ENCODE measurements at regions not wholly inside any gene's neighbourhood (a gene's known extent, or its start where the extent isn't known, plus 50 kb on each side); places are given as distances from the start of the nearest gene placed in this dataset.

DNA sequence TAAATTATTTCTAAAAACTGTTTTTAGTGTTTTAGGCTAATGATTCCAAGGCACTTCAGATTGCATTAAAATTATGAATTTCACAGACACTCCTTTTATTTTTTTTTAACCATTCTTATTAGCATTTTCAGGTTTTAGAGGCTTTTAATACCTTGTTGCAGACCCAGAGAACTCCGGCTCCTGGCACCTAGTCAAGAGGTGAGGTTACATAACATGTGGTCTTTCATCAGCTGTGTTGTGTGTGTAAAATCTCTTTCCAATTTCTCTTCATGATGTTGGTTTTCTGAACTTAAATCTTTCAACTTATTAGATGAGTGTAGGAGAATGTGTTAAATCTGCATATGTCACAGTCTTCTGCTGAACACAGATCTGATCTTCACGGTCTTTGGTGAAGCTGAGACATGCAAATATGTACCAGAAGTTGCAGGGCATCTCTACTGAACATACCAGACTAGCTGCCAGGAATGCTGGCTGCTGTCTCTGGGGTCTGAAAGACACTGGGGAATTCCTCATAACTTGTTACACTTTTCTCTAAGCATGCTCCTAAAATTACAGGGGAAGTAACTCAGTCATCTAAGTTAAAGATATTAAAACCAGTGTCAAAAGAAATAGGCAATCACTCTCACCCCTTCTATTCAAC lies 1165.3 kb downstream of the EFNB2 start:
- DNase-seq (no peak), ATAC-seq (no peak)
- Mint-ChIP-seq H3K4me3 (no peak overlapping the region), H3K9me3 (peaks cover 4% of the 10 kb centered on the region), H3K27me3 (no peaks in the 10 kb centered on the region), H3K36me3 (ENCODE audit: low read depth) (no peaks in the 10 kb centered on the region), H3K27ac (no peak overlapping the region), H3K4me1 (no peaks in the 10 kb centered on the region)

DNA sequence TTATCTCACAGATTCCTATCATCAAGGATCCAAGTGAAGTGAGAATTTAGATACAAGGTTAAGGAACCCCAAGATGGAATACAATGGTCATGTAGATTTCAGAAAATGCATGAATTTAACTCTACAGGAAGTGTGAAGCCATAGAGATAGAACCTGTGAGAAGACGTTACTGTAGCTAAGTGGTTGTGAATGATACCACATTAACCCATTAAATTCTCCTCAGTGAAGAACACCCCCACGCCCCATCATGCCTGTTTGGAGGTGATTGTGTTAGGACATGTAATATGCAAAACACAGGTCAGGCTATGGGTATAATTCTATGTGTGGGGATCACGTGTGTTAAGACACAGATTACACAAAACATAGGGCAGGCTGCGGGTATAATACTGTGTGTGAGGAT lies 1166.7 kb downstream of the EFNB2 start:
- H3K36me3 Mint-ChIP-seq (ENCODE audit: low read depth): no peaks in the 10 kb centered on the region
- ATAC-seq: no peak
- no peaks in the 10 kb centered on the region for H3K27me3 Mint-ChIP-seq
- peaks cover 4% of the 10 kb centered on the region for H3K9me3 Mint-ChIP-seq
- no peaks in the 10 kb centered on the region for H3K4me1 Mint-ChIP-seq
- no peak overlapping the region for H3K4me3 Mint-ChIP-seq
- DNase-seq: no peak
- no peak overlapping the region for H3K27ac Mint-ChIP-seq

DNA sequence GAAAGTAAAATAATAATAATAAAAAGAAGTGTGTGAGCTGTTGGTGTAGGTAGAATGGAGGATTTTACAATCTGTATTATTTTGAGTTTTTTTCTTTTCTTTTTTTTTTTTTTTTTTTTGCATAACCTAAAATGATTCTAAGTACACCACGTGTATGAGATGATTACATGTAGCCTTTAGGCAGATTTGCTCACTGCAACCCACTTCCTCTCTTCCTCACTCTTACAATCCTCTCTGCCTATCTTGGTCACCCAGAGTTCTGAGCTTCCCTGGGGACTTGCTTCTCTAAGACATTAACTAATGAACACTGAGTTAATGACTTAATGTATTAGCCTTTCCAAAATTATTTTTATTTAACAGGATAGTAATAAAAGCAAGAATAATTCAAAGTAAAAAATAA lies 1169.6 kb downstream of the EFNB2 start:
- no peak for DNase-seq
- Mint-ChIP-seq H3K36me3 (ENCODE audit: low read depth) (no peaks in the 10 kb centered on the region), H3K9me3 (no peaks in the 10 kb centered on the region), H3K4me1 (no peaks in the 10 kb centered on the region), H3K4me3 (no peak overlapping the region), H3K27me3 (no peaks in the 10 kb centered on the region), H3K27ac (no peak overlapping the region)
- ATAC-seq: no peak

DNA sequence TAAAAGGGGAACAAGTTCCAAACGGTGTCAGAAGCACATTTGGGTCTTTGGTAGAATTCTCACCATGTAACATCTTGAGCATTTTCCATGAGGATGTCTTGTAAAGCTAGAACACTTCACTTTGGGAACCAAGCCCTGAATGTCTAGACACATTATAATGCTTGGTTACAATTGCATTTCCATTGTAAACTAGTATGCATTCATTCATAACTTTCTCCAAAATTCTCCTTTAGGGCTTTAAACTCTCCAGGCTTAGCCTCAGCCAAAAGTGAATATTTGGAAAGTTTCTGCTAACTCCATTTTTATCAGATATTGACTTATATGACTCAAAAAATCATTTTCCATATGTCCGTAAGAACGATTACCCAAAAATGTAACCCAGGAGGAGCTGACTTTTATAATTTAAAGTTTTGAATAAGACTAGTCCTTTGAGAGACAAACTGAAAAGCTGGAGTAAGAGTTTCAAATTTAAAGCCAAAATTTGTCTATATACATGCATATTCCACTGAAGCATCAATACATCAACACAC lies 1170.4 kb downstream of the EFNB2 start:
- H3K27me3 Mint-ChIP-seq: no peaks in the 10 kb centered on the region
- no peak for ATAC-seq
- no peaks in the 10 kb centered on the region for H3K36me3 Mint-ChIP-seq (ENCODE audit: low read depth)
- no peaks in the 10 kb centered on the region for H3K9me3 Mint-ChIP-seq
- no peak for DNase-seq
- H3K27ac Mint-ChIP-seq: no peak overlapping the region
- H3K4me1 Mint-ChIP-seq: no peaks in the 10 kb centered on the region
- H3K4me3 Mint-ChIP-seq: no peak overlapping the region

DNA sequence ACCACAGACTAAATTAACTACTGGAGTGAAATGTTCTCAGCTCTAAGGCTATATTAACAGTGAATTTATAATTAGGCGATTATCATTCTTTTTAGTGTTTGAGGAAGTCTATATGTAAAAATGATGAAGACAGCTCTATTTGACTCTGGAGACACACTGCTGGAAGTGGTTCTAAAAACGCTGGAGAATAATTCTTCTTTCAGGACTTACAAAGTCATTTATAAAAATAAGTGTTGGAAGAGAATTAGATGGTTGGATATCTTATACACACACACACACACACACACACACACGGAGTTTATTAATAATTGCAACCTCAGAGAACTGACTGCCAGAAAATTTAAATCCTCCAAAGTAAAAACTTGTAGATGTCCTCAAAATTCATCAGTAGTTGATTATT lies 1171.3 kb downstream of the EFNB2 start:
- Mint-ChIP-seq H3K27me3 (no peaks in the 10 kb centered on the region), H3K9me3 (no peaks in the 10 kb centered on the region), H3K27ac (no peak overlapping the region), H3K4me1 (no peaks in the 10 kb centered on the region), H3K4me3 (no peak overlapping the region), H3K36me3 (ENCODE audit: low read depth) (no peaks in the 10 kb centered on the region)
- ATAC-seq (no peak), DNase-seq (no peak)

DNA sequence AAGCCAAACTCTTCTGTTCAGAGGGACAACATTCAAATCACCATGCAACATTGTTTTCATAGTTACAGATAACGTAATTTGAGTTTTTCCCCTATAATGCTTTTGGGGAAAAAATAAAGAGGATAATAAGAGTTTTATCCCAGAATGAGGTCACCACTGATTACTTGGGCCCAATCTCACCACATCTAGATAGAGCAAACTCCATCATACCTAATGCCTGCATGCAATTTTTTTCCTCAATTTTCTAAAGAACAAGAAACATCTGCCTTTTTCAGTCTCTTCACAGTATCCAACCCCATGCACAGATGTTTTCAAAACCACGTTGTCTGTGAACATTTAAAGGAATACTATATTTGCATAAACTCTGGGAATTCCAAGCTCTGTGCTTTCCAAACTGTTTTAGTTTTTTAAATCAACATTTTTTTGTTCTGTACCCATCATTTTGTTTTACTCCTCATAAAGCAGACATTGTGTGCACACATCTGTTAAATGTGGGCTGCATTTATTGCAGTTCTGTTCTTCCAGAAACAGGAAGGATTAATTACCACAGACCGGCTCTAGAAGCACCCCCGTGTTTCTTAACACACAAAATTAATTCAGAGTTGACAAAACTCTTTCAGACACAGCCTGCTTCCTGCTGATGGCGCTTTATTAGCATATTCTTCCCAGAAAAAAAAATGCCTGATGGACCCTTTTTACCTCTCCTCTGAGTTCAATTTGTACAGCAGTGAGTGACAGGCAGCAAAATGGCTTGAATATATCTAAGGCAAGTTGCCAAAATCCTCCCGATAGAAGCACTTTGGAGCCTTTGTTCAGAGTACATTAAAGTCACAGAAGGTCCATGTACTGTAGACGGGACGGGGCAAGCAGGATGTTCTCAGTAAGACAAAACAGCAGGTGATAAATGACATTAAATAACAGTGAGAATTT lies 1171.9 kb downstream of the EFNB2 start:
- no peak overlapping the region for H3K4me3 Mint-ChIP-seq
- ATAC-seq (no peak), DNase-seq (no peak)
- H3K9me3 Mint-ChIP-seq: no peaks in the 10 kb centered on the region
- H3K27me3 Mint-ChIP-seq: no peaks in the 10 kb centered on the region
- H3K36me3 Mint-ChIP-seq (ENCODE audit: low read depth): no peaks in the 10 kb centered on the region
- no peak overlapping the region for H3K27ac Mint-ChIP-seq
- no peaks in the 10 kb centered on the region for H3K4me1 Mint-ChIP-seq

DNA sequence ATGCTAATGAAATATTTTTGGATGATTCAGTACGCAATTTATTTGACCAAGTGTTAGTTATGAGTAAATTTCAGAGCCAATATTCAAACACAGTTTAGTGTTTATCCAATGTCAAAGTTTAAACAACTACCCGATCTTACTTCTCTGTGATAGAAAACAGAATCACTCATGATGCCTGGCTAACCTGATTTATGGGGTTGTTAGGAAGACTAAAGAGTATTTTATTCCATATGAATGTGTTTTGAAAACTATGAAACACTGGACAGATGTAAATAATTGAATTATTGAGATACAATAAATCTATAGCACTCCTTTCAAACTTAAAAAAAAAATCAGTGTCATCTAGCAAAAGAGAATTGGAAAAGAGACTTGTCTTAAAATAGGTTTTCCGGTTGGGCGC lies 1181.8 kb downstream of the EFNB2 start:
- Mint-ChIP-seq H3K27me3 (peaks cover 2% of the 10 kb centered on the region), H3K36me3 (ENCODE audit: low read depth) (no peaks in the 10 kb centered on the region), H3K27ac (no peak overlapping the region), H3K4me1 (no peaks in the 10 kb centered on the region), H3K4me3 (no peak overlapping the region), H3K9me3 (no peaks in the 10 kb centered on the region)
- ATAC-seq (no peak), DNase-seq (no peak)

DNA sequence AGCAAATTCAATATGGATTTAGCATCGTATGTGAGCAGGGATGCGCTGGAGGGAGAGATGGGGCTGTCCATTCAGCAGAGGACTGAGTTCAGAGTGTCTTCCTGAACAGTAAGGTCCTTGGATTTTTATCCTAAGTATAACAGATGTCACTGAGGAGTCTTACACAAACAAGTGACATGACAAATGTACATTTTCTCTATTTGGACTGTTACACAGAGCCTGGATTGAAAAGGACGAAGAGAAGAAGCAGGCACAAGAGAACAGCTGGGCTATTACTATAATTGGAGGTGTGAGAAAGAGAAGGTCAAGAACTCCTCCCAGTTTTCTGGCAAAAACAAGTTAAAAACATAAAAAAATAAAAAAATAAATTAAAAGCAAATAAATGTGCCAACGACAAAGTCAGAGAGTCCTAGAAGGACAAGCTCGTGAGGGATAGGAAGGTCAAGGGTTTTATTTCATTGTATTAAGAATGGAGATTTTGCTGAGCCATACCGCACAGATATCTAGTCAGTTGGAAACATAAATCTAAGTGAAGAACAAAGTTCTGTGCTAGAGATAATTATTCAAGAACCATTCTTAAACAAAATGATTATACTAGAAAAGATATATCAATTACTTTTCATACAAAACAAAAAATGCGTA lies 1186.3 kb downstream of the EFNB2 start:
- no peaks in the 10 kb centered on the region for H3K4me1 Mint-ChIP-seq
- ATAC-seq (no peak), DNase-seq (no peak)
- H3K27ac Mint-ChIP-seq: no peak overlapping the region
- H3K4me3 Mint-ChIP-seq: no peak overlapping the region
- no peaks in the 10 kb centered on the region for H3K36me3 Mint-ChIP-seq (ENCODE audit: low read depth)
- no peaks in the 10 kb centered on the region for H3K9me3 Mint-ChIP-seq
- peaks cover 2% of the 10 kb centered on the region for H3K27me3 Mint-ChIP-seq

DNA sequence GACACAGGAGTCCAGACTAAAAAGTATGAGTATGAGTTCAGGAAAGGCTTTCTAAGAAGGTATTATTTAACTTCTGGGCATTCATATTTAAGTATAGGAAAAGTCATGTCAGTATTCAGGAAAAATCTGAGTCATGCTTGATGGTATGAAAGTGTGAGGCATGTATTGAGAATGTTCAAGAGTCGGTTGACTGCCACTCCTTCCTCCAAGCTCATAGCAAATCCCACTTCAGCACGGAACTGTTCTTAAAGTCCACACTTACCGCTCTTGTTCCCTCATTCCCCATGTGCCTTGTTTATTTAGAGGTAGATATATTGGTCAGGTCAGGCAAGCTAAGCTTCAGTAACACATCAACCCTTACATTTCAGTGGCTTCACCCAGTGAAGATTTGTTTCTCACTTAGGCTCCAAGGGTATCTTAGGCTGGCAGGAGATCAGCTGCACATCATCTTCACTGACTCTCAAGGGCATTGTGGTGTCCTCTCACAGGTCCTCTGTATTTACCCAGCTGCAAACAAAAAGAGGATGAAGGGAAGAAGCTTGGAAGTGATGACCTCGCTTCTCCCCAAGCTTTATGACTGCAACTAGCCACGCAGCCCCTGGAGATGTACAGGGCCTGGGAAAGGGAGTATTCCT lies 1189.2 kb downstream of the EFNB2 start:
- DNase-seq (no peak), ATAC-seq (no peak)
- Mint-ChIP-seq H3K36me3 (ENCODE audit: low read depth) (no peaks in the 10 kb centered on the region), H3K27me3 (no peaks in the 10 kb centered on the region), H3K27ac (no peak overlapping the region), H3K4me1 (no peaks in the 10 kb centered on the region), H3K4me3 (no peak overlapping the region), H3K9me3 (no peaks in the 10 kb centered on the region)

DNA sequence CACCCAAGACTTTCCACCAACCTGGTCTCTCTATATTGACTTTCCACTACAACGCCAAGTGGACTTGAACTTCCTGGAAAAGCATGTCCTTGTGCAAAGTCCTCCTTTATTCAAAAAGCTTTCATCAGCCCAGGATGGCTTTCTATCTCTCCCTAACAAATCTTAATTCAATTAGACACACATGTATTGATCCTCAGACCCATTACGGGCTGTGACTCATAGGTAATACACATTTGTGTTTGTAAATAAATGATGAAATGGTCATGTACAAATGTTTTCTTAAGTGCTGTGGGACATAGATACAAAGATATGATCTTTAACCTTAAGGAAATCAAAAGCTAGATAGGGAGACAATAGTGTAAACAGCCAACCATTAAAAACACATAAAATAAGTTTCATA lies 1189.7 kb downstream of the EFNB2 start:
- Mint-ChIP-seq H3K27ac (no peak overlapping the region), H3K27me3 (no peaks in the 10 kb centered on the region), H3K4me3 (no peak overlapping the region), H3K4me1 (no peaks in the 10 kb centered on the region), H3K9me3 (no peaks in the 10 kb centered on the region), H3K36me3 (ENCODE audit: low read depth) (no peaks in the 10 kb centered on the region)
- ATAC-seq (no peak), DNase-seq (no peak)

DNA sequence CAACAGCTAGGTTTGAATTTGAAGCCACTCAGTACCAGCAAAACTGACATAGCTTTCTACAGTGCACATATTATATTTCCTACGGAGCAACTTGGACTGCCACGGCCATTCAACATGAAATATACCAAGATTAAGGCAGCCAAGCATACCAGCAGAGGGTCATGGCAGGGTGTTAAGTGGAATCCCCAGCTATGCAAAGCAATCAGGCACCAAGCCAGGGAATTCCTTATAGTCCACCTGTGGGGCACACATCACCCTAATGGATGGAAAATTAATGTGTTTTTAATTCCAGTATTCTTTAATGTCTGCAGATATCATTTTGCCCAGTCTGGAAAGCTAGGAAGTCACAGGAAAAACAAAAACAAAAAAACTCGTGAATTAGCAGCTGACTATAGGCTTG lies 1190.3 kb downstream of the EFNB2 start:
- Mint-ChIP-seq H3K4me3 (no peak overlapping the region), H3K36me3 (ENCODE audit: low read depth) (no peaks in the 10 kb centered on the region), H3K9me3 (no peaks in the 10 kb centered on the region), H3K27ac (no peak overlapping the region), H3K27me3 (no peaks in the 10 kb centered on the region), H3K4me1 (no peaks in the 10 kb centered on the region)
- no peak for ATAC-seq
- no peak for DNase-seq

DNA sequence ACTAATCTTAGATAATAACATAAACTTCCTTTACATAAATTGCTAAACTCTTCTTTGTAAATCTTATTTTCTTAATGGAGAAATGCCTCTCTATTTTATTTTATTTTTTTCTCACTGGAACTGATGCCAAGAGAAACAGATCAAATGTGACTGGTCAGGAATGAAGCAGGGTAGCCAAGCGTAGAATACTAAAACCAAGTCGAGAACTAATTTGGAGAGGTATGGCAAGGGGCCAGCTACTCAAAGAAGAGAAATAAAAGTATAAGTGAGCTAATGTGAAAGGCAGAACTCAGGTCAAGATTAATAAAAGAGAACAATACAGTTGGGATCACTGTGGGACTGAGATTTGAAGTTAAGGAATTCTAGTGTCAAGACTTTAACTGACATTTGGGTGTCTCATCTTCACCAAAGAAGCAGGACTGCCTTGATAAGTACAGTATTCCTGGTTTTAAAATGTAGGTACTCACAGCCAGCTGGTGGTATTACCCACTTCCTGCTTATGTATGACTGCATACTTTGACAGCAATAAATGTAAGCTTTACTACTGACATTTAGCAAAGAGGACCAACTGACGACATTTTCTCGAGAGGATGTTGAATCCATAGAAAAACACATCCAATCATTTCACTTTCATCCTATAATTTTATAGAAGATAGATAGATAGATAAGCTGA lies 1192.2 kb downstream of the EFNB2 start:
- H3K36me3 Mint-ChIP-seq (ENCODE audit: low read depth): no peaks in the 10 kb centered on the region
- DNase-seq (no peak), ATAC-seq (no peak)
- H3K4me3 Mint-ChIP-seq: no peak overlapping the region
- H3K27me3 Mint-ChIP-seq: no peaks in the 10 kb centered on the region
- no peak overlapping the region for H3K27ac Mint-ChIP-seq
- H3K4me1 Mint-ChIP-seq: peaks cover 5% of the 10 kb centered on the region
- H3K9me3 Mint-ChIP-seq: no peaks in the 10 kb centered on the region

DNA sequence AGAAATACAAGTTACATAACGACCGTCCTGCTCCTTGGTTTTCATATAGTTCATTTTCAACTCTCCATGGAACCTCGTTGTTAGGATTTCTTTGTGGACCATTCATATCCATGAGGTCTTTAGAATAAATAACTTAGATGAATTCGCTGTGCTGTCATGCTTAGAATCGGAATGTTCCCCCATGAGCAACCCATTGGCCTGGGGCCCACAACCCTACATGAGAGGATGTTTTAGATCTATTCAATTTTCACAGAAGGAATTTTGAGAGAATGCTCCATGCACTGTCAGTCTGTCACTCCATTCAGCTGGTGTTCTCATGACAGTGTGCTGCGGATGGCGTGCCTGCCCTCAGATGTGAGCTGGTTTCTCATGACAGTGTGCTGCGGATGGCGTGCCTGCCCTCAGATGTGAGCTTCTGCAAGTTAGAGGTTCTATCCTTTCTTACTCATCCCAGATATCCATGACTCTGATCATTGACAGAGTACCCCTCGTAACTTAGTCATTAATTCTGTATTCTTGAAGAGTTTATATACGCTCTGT lies 1193.1 kb downstream of the EFNB2 start:
- H3K27me3 Mint-ChIP-seq: no peaks in the 10 kb centered on the region
- H3K9me3 Mint-ChIP-seq: no peaks in the 10 kb centered on the region
- H3K4me1 Mint-ChIP-seq: peaks cover 8% of the 10 kb centered on the region
- DNase-seq (no peak), ATAC-seq (no peak)
- no peak overlapping the region for H3K27ac Mint-ChIP-seq
- no peak overlapping the region for H3K4me3 Mint-ChIP-seq
- H3K36me3 Mint-ChIP-seq (ENCODE audit: low read depth): no peaks in the 10 kb centered on the region

DNA sequence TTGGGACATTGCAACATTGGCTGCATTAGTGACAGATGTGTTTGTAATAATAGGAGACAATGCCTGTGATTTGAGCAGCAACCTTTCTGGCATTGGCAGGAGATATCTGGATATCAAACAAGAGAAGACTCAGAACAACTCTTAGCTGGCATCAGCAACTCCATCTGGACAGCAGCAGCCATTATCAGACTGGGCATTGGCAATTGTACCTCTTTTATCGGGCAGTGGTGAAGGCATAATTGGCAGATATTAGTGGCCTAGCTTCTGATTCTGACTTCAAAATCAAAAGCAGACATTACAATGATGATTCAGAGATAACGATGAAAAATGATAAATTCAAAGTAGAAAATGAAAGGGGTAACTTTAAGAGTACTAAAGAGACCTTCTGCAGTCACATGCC lies 1193.7 kb downstream of the EFNB2 start:
- Mint-ChIP-seq H3K4me1 (peaks cover 8% of the 10 kb centered on the region), H3K4me3 (no peak overlapping the region)

More for the DNA sequence above, 1193.7 kb downstream of the EFNB2 start:
- no peak for ATAC-seq
- no peaks in the 10 kb centered on the region for H3K36me3 Mint-ChIP-seq (ENCODE audit: low read depth)
- no peaks in the 10 kb centered on the region for H3K9me3 Mint-ChIP-seq
- DNase-seq: no peak
- H3K27ac Mint-ChIP-seq: no peak overlapping the region
- H3K27me3 Mint-ChIP-seq: no peaks in the 10 kb centered on the region
